Fibroblast of lung (primary cell): ENCODE measurements at regions not wholly inside any gene's neighbourhood (a gene's known extent, or its start where the extent isn't known, plus 50 kb on each side); places are given as distances from the start of the nearest gene placed in this dataset.
A peak's percentile ranks its signal among the peaks of the same experiment; 100 is the strongest.

Experiments
- DNase-seq, 2 donors: peaks; one replicate each; pipeline versions ENCODE4 v3.0.0 to v3.0.0-alpha.2; 2010; ENCODE audit warnings: low read depth in 2 of 2
- H2AFZ ChIP-seq: 2 replicates; pipeline ENCODE4 v1.5.1; 2012; ENCODE audit warnings: low read length, control low read depth, inconsistent platforms
- H3K27ac ChIP-seq: 2 replicates; pipeline ENCODE4 v1.5.1; 2011; ENCODE audit warnings: low read length, control low read depth; ENCODE audit not compliant: insufficient read depth
- H3K27me3 ChIP-seq: 2 replicates; pipeline ENCODE4 v1.5.1; 2011; ENCODE audit warnings: mild to moderate bottlenecking, low read length; ENCODE audit not compliant: control insufficient read depth, insufficient read depth
- H3K36me3 ChIP-seq: 2 replicates; pipeline ENCODE4 v1.5.1; 2011; ENCODE audit warnings: low read length; ENCODE audit not compliant: control insufficient read depth, insufficient read depth
- H3K4me1 ChIP-seq: 2 replicates; pipeline ENCODE4 v1.5.1; 2011; ENCODE audit warnings: low read length; ENCODE audit not compliant: control insufficient read depth, insufficient read depth; ENCODE audit errors: extremely low read depth
- H3K4me2 ChIP-seq: 2 replicates; pipeline ENCODE4 v1.5.1; 2011; ENCODE audit warnings: low read length, control low read depth; ENCODE audit not compliant: insufficient read depth; ENCODE audit errors: extremely low read depth
- H3K4me3 ChIP-seq, 4 experiments: fragments of 200-600 bp in 1 of 4; sonication (generic) in 1 of 4; replicated peaks in 1 of 4; 2 replicates each; pipeline ENCODE4 v1.5.1; 2011 to 2016; ENCODE audit warnings: low read length in 4 of 4, low read depth in 3 of 4, mild to moderate bottlenecking in 3 of 4, control low read depth in 2 of 4, inconsistent platforms in 1 of 4, mixed read lengths in 1 of 4; ENCODE audit not compliant: insufficient read depth in 1 of 4; ENCODE audit errors: control extremely low read depth in 1 of 4
- H3K79me2 ChIP-seq: 2 replicates; pipeline ENCODE4 v1.5.1; 2012; ENCODE audit warnings: mild to moderate bottlenecking, low read length, inconsistent platforms; ENCODE audit not compliant: control insufficient read depth, insufficient read depth
- H3K9ac ChIP-seq: 2 replicates; pipeline ENCODE4 v1.5.1; 2011; ENCODE audit warnings: mild to moderate bottlenecking, low read length, control low read depth; ENCODE audit not compliant: insufficient read depth
- H3K9me3 ChIP-seq: 2 replicates; pipeline ENCODE4 v1.5.1; 2012; ENCODE audit warnings: low read depth, low read length; ENCODE audit not compliant: control insufficient read depth, insufficient read depth
- H4K20me1 ChIP-seq: 2 replicates; pipeline ENCODE4 v1.5.1; 2011; ENCODE audit warnings: low read length; ENCODE audit not compliant: control insufficient read depth, insufficient read depth; ENCODE audit errors: extremely low read depth
- EZH2 ChIP-seq: IDR thresholded peaks from 2 replicates; pipeline ENCODE4 v1.5.1; 2012; ENCODE audit warnings: low read length, control low read depth, mild to moderate bottlenecking; ENCODE audit errors: missing control alignments
- TF ChIP-seq, protein P1 (sequence below), 2 donors: IDR thresholded peaks in 1 of 2; conservative IDR thresholded peaks in 1 of 2; 1 replicate in 1 of 2; 2 replicates in 1 of 2; pipeline ENCODE4 v1.5.1; 2011 to 2012; ENCODE audit warnings: low read length in 2 of 2, control low read depth in 1 of 2, inconsistent platforms in 1 of 2, low read depth in 1 of 2, mild to moderate bottlenecking in 1 of 2

DNA sequence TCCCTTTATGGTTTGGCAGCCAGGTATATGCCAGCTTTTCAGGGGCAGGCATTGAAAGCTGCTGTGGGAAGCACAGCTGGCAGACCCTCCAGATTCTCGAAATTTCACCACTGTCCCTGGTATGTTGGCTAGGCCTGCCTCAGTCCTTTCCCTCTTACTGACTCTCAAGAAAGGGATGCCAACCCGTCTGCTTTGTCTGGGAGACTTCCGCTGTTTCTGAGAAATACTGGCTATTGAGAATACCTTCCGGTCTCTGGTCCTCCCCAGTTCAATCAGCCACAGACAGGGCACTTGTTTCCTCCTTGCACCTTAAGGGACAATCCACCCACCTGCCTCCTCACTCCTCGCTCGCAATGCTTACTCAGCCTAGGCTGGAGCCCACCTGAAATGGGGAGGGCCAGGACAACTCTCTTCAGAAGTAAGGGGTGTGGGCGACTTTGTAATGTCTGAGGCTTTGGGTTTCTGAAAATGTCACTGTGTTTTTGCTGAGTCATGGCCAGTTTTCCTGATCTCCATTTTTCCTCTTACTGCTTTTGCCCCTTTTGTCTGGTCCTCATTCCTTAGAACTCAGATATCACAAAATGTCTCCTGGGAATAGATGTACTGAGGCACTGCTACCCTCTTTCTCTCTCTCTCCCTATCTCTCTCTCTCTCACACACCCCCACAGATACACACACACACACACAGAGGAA, 571.1 kb downstream of the TNS1 start:
- Histone ChIP-seq H3K27me3 (no peaks in the 10 kb centered on the region), H3K9ac (no peak overlapping the region), H4K20me1 (no peaks in the 10 kb centered on the region), H3K4me3 (no peak overlapping the region), H3K79me2 (no peaks in the 10 kb centered on the region), H3K27ac (no peak overlapping the region), H3K4me2 (no peak overlapping the region), H3K9me3 (no peaks in the 10 kb centered on the region), H2AFZ (no peak overlapping the region), H3K36me3 (no peaks in the 10 kb centered on the region), H3K4me1 (peaks cover 13% of the 10 kb centered on the region)
- DNase-seq = no peak
- TF ChIP-seq, protein P1, sequence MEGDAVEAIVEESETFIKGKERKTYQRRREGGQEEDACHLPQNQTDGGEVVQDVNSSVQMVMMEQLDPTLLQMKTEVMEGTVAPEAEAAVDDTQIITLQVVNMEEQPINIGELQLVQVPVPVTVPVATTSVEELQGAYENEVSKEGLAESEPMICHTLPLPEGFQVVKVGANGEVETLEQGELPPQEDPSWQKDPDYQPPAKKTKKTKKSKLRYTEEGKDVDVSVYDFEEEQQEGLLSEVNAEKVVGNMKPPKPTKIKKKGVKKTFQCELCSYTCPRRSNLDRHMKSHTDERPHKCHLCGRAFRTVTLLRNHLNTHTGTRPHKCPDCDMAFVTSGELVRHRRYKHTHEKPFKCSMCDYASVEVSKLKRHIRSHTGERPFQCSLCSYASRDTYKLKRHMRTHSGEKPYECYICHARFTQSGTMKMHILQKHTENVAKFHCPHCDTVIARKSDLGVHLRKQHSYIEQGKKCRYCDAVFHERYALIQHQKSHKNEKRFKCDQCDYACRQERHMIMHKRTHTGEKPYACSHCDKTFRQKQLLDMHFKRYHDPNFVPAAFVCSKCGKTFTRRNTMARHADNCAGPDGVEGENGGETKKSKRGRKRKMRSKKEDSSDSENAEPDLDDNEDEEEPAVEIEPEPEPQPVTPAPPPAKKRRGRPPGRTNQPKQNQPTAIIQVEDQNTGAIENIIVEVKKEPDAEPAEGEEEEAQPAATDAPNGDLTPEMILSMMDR (conservative IDR thresholded peaks at IDR 0.05 in 1 of 2, IDR thresholded peaks at IDR 0.05 in 1 of 2; ENCODE audit: low read depth in 1 of 2, low read length in 2 of 2) = no peak

- H3K9me3 ChIP-seq = no peaks in the 10 kb centered on the region
- H2AFZ ChIP-seq = no peak overlapping the region
- no peaks in the 10 kb centered on the region for H3K36me3 ChIP-seq
- H3K79me2 ChIP-seq = no peaks in the 10 kb centered on the region
- no peaks in the 10 kb centered on the region for H4K20me1 ChIP-seq
- DNase-seq = peak in 1 of 2 donors; percentile 94
- no peaks in the 10 kb centered on the region for H3K27me3 ChIP-seq
- TF ChIP-seq, protein P1 (conservative IDR thresholded peaks at IDR 0.05 in 1 of 2, IDR thresholded peaks at IDR 0.05 in 1 of 2; ENCODE audit: low read depth in 1 of 2, low read length in 2 of 2) = no peak
- TF ChIP-seq EZH2 = no peak
- no peak overlapping the region for H3K9ac ChIP-seq
- H3K4me2 ChIP-seq = no peak overlapping the region
- peaks cover 13% of the 10 kb centered on the region for H3K4me1 ChIP-seq
- no peak overlapping the region for H3K27ac ChIP-seq
- H3K4me3 ChIP-seq = no peak overlapping the region
Observed at GRCh38 chr2:217430916-217431576, 571.2 kb upstream of the TNP1 start.

DNA sequence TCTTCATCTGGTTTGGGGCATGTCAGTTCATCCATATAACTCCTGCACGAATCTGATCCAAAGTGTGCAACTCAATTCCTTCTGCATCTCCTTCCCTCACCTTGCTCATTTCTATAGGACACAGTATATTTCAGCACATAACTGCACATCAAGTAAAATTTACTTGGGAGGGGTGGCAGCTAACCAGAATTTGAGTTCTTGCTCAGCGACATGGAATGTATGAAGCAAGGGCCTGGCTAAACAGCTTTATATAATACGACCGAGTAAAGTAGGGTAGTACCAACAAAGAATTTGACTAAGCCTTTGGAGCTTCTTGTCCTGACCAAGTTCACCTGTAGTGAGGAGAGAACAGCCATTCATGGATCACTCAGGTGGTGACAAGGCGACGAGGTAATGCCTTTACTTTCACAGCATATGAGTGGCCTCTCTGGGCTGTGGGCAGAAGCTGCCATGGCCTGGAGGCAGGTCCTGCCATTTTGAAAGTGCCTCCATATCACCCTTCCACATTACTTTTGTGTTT, 570.2 kb upstream of the TNP1 start:
- H3K4me2 ChIP-seq = no peak overlapping the region
- H3K27ac ChIP-seq = no peak overlapping the region
- DNase-seq = peak; percentile 68 to 74

More for the DNA sequence above, 570.2 kb upstream of the TNP1 start:
- Histone ChIP-seq H3K9me3 (no peaks in the 10 kb centered on the region), H4K20me1 (no peaks in the 10 kb centered on the region), H3K4me1 (peaks cover 13% of the 10 kb centered on the region), H3K36me3 (no peaks in the 10 kb centered on the region), H3K79me2 (no peaks in the 10 kb centered on the region), H3K4me3 (no peak overlapping the region), H3K27me3 (no peaks in the 10 kb centered on the region), H3K9ac (no peak overlapping the region), H2AFZ (no peak overlapping the region)
- TF ChIP-seq, protein P1 (conservative IDR thresholded peaks at IDR 0.05 in 1 of 2, IDR thresholded peaks at IDR 0.05 in 1 of 2; ENCODE audit: low read depth in 1 of 2, low read length in 2 of 2) = no peak
- TF ChIP-seq EZH2 = no peak
